ENCODE measurements at regions not wholly inside any gene's neighbourhood (a gene's known extent, or its start where the extent isn't known, plus 50 kb on each side); places are given as distances from the start of the nearest gene placed in this dataset.

GRCh38 chr4:17164666-17165065 lies 266.2 kb upstream of the LDB2 start:
- DNase-seq: no peak

DNA sequence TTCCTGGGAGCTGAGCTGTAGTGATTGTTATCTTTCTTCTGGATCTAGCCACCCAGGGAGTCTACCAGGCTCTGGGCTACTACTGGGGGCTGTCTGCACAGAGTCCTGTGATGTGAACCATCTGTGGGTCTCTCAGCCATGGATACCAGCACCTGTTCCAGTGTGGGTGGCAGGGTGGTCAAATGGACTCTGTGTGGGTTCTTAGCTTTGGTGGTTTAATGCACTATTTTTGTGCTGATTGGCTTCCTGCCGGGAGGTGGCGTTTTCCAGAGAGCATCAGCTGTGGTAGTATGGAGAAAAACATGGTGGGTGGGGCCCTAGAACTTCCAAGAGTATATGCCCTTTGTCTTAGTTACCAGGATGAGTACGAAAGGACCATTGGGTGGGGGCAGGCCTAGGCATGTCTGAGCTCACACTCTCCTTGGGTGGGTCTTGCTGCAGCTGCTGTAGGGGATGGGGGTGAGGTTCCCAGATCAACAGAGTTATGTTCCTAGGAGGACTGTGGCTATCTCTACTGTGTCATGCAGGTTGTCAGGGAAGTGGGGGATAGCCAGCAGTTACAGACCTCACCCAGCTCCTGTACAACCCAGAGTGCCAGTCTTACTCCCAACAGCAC lies 264.8 kb upstream of the LDB2 start:
- no peak for DNase-seq

DNA sequence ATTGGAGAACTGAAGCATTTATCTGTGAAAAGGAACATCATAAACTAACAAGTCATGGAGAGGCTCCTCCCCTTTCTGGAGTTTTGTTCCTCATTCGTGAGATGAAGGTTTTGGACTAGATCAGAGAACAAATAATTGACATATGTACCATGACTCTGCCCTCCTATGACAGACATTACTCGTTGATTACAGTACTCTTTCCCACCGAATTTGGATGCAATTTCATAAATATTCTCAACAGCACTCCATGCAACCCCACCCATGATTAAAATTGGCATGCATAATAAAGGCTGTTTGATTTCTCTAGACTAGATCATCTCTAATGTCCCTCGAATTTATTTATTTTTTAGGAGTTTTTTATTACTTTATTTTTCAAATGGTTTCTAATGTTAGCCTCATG lies 258.9 kb upstream of the LDB2 start:
- no peak for DNase-seq

DNA sequence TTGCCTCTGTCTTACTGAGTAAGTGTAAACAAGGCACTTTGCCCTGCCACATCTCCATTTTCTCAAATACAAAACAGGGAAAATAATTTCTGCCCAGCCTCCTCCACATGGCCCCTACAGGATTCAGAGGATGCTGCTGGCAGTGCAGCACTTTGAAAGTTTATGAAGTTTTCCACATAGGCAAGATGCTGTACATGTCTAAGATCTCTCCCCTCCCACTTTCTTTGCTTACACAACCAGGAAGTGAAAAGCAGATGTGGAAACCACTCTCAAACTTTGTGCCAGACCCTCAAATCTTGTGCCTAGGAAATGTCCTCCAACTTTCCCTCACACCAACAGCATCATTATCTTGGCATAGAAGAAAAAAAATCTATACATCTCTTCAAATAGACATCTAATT lies 257.0 kb upstream of the LDB2 start:
- no peak for DNase-seq

GRCh38 chr4:17153572-17153971 lies 255.1 kb upstream of the LDB2 start:
- DNase-seq: no peak

DNA sequence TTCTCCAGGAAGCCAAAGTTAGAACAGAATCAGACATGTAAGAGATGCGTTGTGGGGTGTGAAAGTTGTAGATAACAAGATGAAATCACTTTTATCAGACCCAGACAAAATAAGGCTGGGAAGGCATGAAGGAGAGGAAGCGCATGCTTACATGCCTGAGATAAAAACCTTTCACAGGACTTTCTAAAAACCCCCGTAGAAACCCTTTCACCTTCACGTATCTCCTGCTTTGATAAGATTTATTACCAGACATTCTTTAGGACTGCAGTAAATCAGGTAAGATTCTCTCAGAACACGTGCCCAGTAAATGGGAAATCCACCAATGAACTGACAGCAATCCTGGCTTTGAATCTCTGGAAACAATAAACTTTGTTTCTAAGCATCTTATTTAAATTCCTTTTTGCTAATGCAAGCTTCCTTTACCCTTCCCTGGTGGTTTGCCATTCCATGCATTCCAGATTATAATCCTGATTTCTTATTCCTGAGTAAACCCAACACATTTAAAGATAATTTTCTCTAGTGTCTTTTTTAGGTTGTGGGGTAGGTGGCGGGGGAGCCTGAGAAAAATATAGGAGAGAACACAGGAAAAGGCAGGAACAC lies 254.6 kb upstream of the LDB2 start:
- no peak for DNase-seq

- peak; percentile 3 for DNase-seq
Observed at GRCh38 chr4:17142232-17142711, 243.8 kb upstream of the LDB2 start.

- no peak for DNase-seq
Observed at GRCh38 chr4:17138847-17139246, 240.4 kb upstream of the LDB2 start.

GRCh38 chr4:17134565-17134964 lies 236.1 kb upstream of the LDB2 start:
- no peak for DNase-seq

- no peak for DNase-seq
Observed at GRCh38 chr4:17134100-17134499, 235.7 kb upstream of the LDB2 start.

- no peak for DNase-seq
Observed at GRCh38 chr4:17132226-17132625, 233.8 kb upstream of the LDB2 start.

GRCh38 chr4:17128268-17128667 lies 229.8 kb upstream of the LDB2 start:
- DNase-seq: no peak

- no peak for DNase-seq
Observed at GRCh38 chr4:17126321-17126966, 228.0 kb upstream of the LDB2 start.

- no peak for DNase-seq
Observed at GRCh38 chr4:17124767-17125166, 226.3 kb upstream of the LDB2 start.

- DNase-seq: no peak
Observed at GRCh38 chr4:17120761-17121160, 222.3 kb upstream of the LDB2 start.

GRCh38 chr4:17117746-17118145 lies 219.3 kb upstream of the LDB2 start:
- no peak for DNase-seq

DNA sequence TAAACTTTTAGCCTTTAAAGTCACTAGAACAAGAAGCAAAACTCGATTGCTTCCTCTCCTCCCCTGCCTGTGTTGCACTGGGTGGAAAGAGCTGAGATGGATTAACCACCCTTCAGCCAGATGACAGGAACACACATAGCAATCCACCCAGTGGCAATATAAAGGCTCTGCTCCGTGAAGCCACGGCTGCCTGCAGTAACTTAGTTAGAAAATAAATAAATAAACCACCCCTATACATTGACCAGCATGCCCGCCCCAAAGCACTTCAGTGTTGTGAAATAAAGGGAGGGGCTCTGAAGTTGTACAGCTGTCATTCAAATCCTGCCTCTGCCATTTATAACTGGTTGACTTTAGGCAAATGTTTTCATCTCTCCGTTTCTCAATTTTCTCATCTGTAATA lies 217.1 kb upstream of the LDB2 start:
- no peak for DNase-seq

DNA sequence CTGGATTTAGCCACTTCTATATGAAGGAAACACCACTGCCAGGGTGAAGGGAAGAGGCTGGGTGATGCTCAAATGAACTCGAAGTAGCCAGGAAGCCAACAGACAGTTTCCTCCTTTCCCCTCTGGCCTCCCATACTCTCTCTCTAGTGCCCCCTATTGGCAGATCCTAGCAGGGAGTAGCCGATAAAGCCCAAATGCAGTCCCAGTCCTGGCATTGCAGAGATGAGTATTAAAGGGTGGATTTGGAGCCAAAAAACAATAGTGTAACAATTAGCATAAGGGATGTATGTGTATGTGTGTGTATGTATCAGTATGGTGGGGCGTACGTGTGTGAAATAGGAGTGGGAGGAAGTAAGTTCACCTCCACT lies 213.8 kb upstream of the LDB2 start:
- DNase-seq: peak; percentile 6

DNA sequence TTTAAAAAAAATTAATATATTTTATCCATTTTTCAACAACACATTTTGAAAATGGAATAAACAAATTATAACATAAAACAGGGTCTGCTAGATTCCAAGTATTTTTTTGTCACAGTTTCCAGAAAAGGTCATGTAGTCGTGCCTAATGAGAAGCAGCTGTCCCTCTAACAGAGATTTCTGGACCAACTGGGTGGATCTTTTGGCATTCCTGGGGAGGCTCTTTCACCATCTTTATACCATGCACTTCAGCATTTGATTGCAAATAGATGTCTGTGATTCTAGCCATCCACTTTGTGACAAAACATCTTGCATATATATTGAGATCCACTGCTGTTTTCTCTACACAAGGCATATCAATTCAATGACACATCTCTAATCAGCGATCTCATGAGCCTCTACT lies 210.7 kb upstream of the LDB2 start:
- DNase-seq: no peak

GRCh38 chr4:17103231-17103630 lies 204.8 kb upstream of the LDB2 start:
- no peak for DNase-seq

- DNase-seq: no peak
Observed at GRCh38 chr4:17098996-17099395, 200.6 kb upstream of the LDB2 start.

GRCh38 chr4:17098401-17098800 lies 200.0 kb upstream of the LDB2 start:
- DNase-seq: no peak

DNA sequence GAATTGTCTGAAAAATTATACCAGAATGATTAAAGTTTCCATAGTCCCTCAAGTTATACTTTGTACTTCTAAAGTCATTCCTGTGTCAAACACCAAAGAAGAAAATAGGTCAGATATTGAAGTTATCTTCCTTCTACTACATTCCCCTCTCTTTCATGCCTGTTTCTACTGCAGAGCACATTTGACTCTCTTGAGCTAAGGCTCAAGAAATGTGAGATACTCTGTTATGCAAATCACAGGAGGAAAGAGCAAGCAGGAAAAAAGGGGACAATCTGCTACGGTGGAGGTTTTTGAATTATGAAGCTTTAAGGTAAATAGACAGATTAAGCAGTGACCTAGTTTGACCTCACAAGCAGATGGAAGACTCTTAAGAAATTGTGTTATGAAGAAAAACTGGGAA lies 198.9 kb upstream of the LDB2 start:
- DNase-seq: no peak

DNA sequence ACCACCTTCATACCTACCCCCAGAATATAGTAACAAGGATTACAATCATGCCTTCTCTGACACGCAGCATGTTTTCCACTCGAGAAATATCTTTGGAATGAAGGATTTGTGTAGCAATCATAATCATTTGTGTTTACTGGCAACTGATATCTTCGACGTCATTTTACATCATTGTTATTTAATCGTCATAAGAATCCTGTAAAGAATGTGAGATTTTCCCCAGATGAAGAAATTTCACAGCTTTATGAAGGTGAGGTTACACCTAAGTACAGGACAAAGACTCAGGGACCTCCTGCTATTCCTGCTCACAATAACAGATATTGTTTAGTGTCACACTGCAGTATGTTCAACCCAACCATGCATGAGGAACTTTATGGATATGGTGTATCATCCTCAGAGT lies 198.2 kb upstream of the LDB2 start:
- no peak for DNase-seq

DNA sequence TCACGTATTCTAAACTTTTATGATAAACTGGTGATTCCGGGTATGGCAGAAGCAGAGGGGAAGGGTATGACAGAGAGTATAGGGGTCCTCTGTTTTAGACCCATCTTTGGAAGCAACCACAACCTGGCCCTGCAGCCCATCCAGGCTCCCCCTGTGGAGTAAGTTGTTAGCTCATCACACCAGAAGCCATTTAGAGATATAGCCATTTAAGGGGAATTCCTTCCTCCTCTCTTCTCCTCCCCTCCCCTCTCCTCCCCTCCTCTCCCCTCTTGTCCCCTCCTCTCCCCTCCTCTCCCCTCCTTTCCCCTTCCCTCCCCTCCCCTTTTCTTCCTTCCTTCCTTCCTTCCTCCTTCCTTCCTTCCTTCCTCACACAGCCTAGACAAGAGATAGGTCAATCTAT lies 197.3 kb upstream of the LDB2 start:
- DNase-seq: no peak
